ENCODE measurements at regions not wholly inside any gene's neighbourhood (a gene's known extent, or its start where the extent isn't known, plus 50 kb on each side); places are given as distances from the start of the nearest gene placed in this dataset.
A peak's percentile ranks its signal among the peaks of the same experiment; 100 is the strongest.

DNA sequence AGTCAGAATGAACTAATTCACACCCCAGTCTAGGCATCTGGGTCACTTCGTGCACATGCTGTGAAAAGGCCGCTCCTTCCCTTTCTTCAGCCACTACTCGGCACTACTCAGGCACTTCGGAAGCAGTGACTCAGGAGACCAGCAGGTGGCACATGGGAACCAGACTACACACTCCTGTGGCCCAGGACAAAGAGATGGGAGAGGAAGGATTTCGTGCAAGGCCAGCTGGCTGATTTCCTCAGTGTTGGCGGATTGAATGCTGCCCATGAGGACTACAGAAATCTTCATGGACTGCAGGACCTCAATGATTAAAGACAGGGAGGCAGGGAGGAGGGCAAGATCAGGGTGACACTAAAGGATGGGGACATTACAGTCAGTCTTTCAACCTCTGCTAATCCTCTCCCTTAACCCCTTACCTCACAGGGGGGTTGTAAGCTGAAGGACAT is 117.8 kb upstream of the SPACA1 start (continued):
- no peak for TF ChIP-seq NONO (IDR thresholded peaks at IDR 0.05)
- TF ChIP-seq NONO (CRISPR knock-in tag; conservative IDR thresholded peaks at IDR 0.05) = 0 out of 2 replicates have a peak, but pooled peaks have one; percentile 37
- no peak for TF ChIP-seq MED13 (CRISPR knock-in tag; IDR thresholded peaks at IDR 0.05)
- TF ChIP-seq MBNL3 (CRISPR knock-in tag; conservative IDR thresholded peaks at IDR 0.05) = no peak
- no peak for TF ChIP-seq ZNF772 (CRISPR knock-in tag; IDR thresholded peaks at IDR 0.05)
- TF ChIP-seq ATF1 (CRISPR knock-in tag; IDR thresholded peaks at IDR 0.05) = no peak
- peak; percentile 70; the same call in 1 of the 2 replicates for TF ChIP-seq IRF2 (CRISPR knock-in tag; IDR thresholded peaks at IDR 0.05)
- TF ChIP-seq, protein P1, sequence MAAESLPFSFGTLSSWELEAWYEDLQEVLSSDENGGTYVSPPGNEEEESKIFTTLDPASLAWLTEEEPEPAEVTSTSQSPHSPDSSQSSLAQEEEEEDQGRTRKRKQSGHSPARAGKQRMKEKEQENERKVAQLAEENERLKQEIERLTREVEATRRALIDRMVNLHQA (CRISPR knock-in tag; IDR thresholded peaks at IDR 0.05) = no peak
- TF ChIP-seq ZSCAN31 (CRISPR knock-in tag; IDR thresholded peaks at IDR 0.05; ENCODE audit: low read depth) = peak; percentile 27; the same call in 1 of the 2 replicates
- TF ChIP-seq, protein P2, sequence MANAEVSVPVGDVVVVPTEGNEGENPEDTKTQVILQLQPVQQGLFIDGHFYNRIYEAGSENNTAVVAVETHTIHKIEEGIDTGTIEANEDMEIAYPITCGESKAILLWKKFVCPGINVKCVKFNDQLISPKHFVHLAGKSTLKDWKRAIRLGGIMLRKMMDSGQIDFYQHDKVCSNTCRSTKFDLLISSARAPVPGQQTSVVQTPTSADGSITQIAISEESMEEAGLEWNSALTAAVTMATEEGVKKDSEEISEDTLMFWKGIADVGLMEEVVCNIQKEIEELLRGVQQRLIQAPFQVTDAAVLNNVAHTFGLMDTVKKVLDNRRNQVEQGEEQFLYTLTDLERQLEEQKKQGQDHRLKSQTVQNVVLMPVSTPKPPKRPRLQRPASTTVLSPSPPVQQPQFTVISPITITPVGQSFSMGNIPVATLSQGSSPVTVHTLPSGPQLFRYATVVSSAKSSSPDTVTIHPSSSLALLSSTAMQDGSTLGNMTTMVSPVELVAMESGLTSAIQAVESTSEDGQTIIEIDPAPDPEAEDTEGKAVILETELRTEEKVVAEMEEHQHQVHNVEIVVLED (CRISPR knock-in tag; IDR thresholded peaks at IDR 0.05; ENCODE audit: borderline replicate concordance) = no peak
- TF ChIP-seq ZNF530 (CRISPR knock-in tag; IDR thresholded peaks at IDR 0.05; ENCODE audit: low read depth) = no peak
- TF ChIP-seq CREB1 (IDR thresholded peaks at IDR 0.05) = no peak
- TF ChIP-seq CREB1 (CRISPR knock-in tag; IDR thresholded peaks at IDR 0.05) = no peak
- no peak for TF ChIP-seq SIX1 (CRISPR knock-in tag; IDR thresholded peaks at IDR 0.05; ENCODE audit: borderline replicate concordance)
- peak; percentile 58; the same call in 1 of the 2 replicates for TF ChIP-seq RXRA (CRISPR knock-in tag; IDR thresholded peaks at IDR 0.05)
- TF ChIP-seq KLF15 (CRISPR knock-in tag; IDR thresholded peaks at IDR 0.05; ENCODE audit: borderline replicate concordance) = no peak
- no peak for TF ChIP-seq PTBP1 (IDR thresholded peaks at IDR 0.05; ENCODE audit: low read depth, low read length, poor library complexity, severe bottlenecking)
- TF ChIP-seq NFATC3 (CRISPR knock-in tag; IDR thresholded peaks at IDR 0.05) = no peak
- TF ChIP-seq, protein P3, sequence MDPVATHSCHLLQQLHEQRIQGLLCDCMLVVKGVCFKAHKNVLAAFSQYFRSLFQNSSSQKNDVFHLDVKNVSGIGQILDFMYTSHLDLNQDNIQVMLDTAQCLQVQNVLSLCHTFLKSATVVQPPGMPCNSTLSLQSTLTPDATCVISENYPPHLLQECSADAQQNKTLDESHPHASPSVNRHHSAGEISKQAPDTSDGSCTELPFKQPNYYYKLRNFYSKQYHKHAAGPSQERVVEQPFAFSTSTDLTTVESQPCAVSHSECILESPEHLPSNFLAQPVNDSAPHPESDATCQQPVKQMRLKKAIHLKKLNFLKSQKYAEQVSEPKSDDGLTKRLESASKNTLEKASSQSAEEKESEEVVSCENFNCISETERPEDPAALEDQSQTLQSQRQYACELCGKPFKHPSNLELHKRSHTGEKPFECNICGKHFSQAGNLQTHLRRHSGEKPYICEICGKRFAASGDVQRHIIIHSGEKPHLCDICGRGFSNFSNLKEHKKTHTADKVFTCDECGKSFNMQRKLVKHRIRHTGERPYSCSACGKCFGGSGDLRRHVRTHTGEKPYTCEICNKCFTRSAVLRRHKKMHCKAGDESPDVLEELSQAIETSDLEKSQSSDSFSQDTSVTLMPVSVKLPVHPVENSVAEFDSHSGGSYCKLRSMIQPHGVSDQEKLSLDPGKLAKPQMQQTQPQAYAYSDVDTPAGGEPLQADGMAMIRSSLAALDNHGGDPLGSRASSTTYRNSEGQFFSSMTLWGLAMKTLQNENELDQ (CRISPR knock-in tag; IDR thresholded peaks at IDR 0.05; ENCODE audit: borderline replicate concordance) = no peak
- peak; percentile 58; the same call in 1 of the 2 replicates for TF ChIP-seq BORCS8-MEF2B (CRISPR knock-in tag; IDR thresholded peaks at IDR 0.05)
- no peak for TF ChIP-seq KLF13 (CRISPR knock-in tag; IDR thresholded peaks at IDR 0.05)
- no peak for TF ChIP-seq TGIF2 (CRISPR knock-in tag; IDR thresholded peaks at IDR 0.05)
- TF ChIP-seq HNRNPK (IDR thresholded peaks at IDR 0.05; ENCODE audit: low read depth, low read length, poor library complexity, severe bottlenecking) = no peak
- TF ChIP-seq, protein P4, sequence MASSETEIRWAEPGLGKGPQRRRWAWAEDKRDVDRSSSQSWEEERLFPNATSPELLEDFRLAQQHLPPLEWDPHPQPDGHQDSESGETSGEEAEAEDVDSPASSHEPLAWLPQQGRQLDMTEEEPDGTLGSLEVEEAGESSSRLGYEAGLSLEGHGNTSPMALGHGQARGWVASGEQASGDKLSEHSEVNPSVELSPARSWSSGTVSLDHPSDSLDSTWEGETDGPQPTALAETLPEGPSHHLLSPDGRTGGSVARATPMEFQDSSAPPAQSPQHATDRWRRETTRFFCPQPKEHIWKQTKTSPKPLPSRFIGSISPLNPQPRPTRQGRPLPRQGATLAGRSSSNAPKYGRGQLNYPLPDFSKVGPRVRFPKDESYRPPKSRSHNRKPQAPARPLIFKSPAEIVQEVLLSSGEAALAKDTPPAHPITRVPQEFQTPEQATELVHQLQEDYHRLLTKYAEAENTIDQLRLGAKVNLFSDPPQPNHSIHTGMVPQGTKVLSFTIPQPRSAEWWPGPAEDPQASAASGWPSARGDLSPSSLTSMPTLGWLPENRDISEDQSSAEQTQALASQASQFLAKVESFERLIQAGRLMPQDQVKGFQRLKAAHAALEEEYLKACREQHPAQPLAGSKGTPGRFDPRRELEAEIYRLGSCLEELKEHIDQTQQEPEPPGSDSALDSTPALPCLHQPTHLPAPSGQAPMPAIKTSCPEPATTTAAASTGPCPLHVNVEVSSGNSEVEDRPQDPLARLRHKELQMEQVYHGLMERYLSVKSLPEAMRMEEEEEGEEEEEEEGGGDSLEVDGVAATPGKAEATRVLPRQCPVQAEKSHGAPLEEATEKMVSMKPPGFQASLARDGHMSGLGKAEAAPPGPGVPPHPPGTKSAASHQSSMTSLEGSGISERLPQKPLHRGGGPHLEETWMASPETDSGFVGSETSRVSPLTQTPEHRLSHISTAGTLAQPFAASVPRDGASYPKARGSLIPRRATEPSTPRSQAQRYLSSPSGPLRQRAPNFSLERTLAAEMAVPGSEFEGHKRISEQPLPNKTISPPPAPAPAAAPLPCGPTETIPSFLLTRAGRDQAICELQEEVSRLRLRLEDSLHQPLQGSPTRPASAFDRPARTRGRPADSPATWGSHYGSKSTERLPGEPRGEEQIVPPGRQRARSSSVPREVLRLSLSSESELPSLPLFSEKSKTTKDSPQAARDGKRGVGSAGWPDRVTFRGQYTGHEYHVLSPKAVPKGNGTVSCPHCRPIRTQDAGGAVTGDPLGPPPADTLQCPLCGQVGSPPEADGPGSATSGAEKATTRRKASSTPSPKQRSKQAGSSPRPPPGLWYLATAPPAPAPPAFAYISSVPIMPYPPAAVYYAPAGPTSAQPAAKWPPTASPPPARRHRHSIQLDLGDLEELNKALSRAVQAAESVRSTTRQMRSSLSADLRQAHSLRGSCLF (CRISPR knock-in tag; IDR thresholded peaks at IDR 0.05; ENCODE audit: borderline replicate concordance) = no peak
